HepG2 (cell line): ENCODE measurements at regions not wholly inside any gene's neighbourhood (a gene's known extent, or its start where the extent isn't known, plus 50 kb on each side); places are given as distances from the start of the nearest gene placed in this dataset.

Experiments used
- small RNA-seq, 3 experiments: library from RNA; depleted of rRNA; stranded (forward); fragments of <200 nt; gene quantifications; one replicate each; pipeline ENCODE3, GENCODE V24; 2012; ENCODE audit warnings: low read depth in 2 of 3, low replicate concordance in 1 of 3; ENCODE audit not compliant: insufficient read length in 3 of 3, insufficient read depth in 2 of 3

Small RNA genes in the stretch of these regions (small RNA-seq; reads per million reads assigned to genes)
- gene RNU6-403P: 0 reads per million in 3 experiments
